Pancreas (tissue), 10 donors: ENCODE measurements at regions not wholly inside any gene's neighbourhood (a gene's known extent, or its start where the extent isn't known, plus 50 kb on each side); places are given as distances from the start of the nearest gene placed in this dataset.

Source experiments
- ATAC-seq, 4 donors: fragments of 200-7000 bp; cut with Tn5 transposase; one replicate each; pipeline versions ENCODE4 v1.8.0 to v1.9.1; 2020; ENCODE audit warnings: mild to moderate bottlenecking in 4 of 4, moderate library complexity in 4 of 4
- DNase-seq, 6 donors: peaks; one replicate each; pipeline ENCODE4 v3.0.0-alpha.2; 2020
- FAIRE-seq: peaks from 2 replicates; lab custom pipeline; 2012; peaks lifted over from hg19 to GRCh38; lab: Jason Lieb, UNC
- H3K27ac ChIP-seq, 4 donors: fragments of 200-600 bp; sonication (generic); 1 replicate in 3 of 4; 2 replicates in 1 of 4; pipeline versions ENCODE4 v1.5.0 to v1.8.0; 2020
- H3K27me3 ChIP-seq, 4 donors: fragments of 200-600 bp; one replicate each; pipeline ENCODE4 v1.8.0; 2021
- H3K36me3 ChIP-seq, 3 donors: fragments of 200-600 bp; sonication (generic) in 1 of 3; one replicate each; pipeline versions ENCODE4 v1.5.0 to v1.8.0; 2020 to 2021
- H3K4me1 ChIP-seq, 3 donors: fragments of 200-600 bp; one replicate each; pipeline ENCODE4 v1.8.0; 2021
- H3K4me3 ChIP-seq, 4 donors: fragments of 200-600 bp; sonication (generic) in 2 of 4; one replicate each; pipeline versions ENCODE4 v1.5.0 to v1.8.0; 2020 to 2021
- H3K9me3 ChIP-seq, 4 donors: fragments of 200-600 bp; one replicate each; pipeline ENCODE4 v1.8.0; 2021
- CTCF ChIP-seq, 4 donors: fragments of 200-600 bp; sonication (generic) in 3 of 4; IDR thresholded peaks; one replicate each; pipeline versions ENCODE4 v1.5.0 to v1.8.0; 2021; ENCODE audit warnings: antibody characterized with exemption in 4 of 4
- WGBS, 2 donors: extraction: QIAGEN DNeasy Blood & Tissue Kit; methylation state at CpG; one replicate each; pipeline ENCODE4 v1.1.7; 2013; 5-methylcytosine and 5-hydroxymethylcytosine counted together
- intact Hi-C, 3 donors: fragments of 100-400 bp; cut with DNase I; formaldehyde crosslinking; loops; one replicate each; pipeline versions ENCODE4 v1.11.1 to v1.14.2; 2022
- donor health status: healthy with polysubstance abuse.
- donor health status: DM: no; HTN: no; CAD: no; lungs with moderate emphysema.
- donor health status: DM: no; HTN: no; CAD: no.
- donor health status: control.
- donor health status: control.
- donor health status: Bipolar disorder and iron deficiency.
- donor health status: DM: yes; HTN: yes; CAD: no.
- donor health status: DM: no; HTN: no; CAD: no.
- donor health status: DM: no; HTN: no; CAD: no.
- donor health status: DM: yes; HTN: yes; CAD: no.

GRCh38 chrX:19281256-19281655, 62.5 kb upstream of the PDHA1 start:
- DNase-seq (no peak), ATAC-seq (no peak), FAIRE-seq (no peak)
- H3K4me3 ChIP-seq = no peak overlapping the region
- no peaks in the 10 kb centered on the region for H3K4me1 ChIP-seq
- WGBS, 2 donors = 57 to 67% methylated on average over 1 of the region's 1 CpG
- H3K27me3 ChIP-seq = peaks cover 0 to 4% (median 1%) of the 10 kb centered on the region in 4 donors
- intact Hi-C loops = no loop called here
- no peak for TF ChIP-seq CTCF (IDR thresholded peaks at IDR 0.05)
- H3K36me3 ChIP-seq = no peaks in the 10 kb centered on the region
- no peak overlapping the region for H3K27ac ChIP-seq
- no peaks in the 10 kb centered on the region for H3K9me3 ChIP-seq

GRCh38 chrX:19283597-19284339, 60.0 kb upstream of the PDHA1 start:
- FAIRE-seq = no peak
- ATAC-seq = no peak

GRCh38 chrX:19285857-19286256, 57.9 kb upstream of the PDHA1 start:
- Histone ChIP-seq H3K9me3 (no peaks in the 10 kb centered on the region), H3K4me3 (no peak overlapping the region), H3K27ac (no peak overlapping the region), H3K27me3 (peaks cover 0 to 14% (median 0%) of the 10 kb centered on the region in 4 donors), H3K36me3 (no peaks in the 10 kb centered on the region), H3K4me1 (no peaks in the 10 kb centered on the region)
- intact Hi-C loops = no loop called here
- TF ChIP-seq CTCF (IDR thresholded peaks at IDR 0.05) = no peak
- ATAC-seq (no peak), DNase-seq (no peak), FAIRE-seq (no peak)

More at GRCh38 chrX:19283597-19284339, 60.0 kb upstream of the PDHA1 start:
- intact Hi-C loops = no loop called here
- H3K4me1 ChIP-seq = no peaks in the 10 kb centered on the region
- H3K36me3 ChIP-seq = no peaks in the 10 kb centered on the region
- no peak overlapping the region for H3K4me3 ChIP-seq
- TF ChIP-seq CTCF (IDR thresholded peaks at IDR 0.05) = no peak
- H3K27ac ChIP-seq = no peak overlapping the region
- DNase-seq = no peak
- H3K9me3 ChIP-seq = no peaks in the 10 kb centered on the region
- 76 to 85% methylated on average over 6 of the region's 6 CpGs for WGBS, 2 donors
- peaks cover 0 to 18% (median 1%) of the 10 kb centered on the region in 4 donors for H3K27me3 ChIP-seq

GRCh38 chrX:19291086-19291485, 52.6 kb upstream of the PDHA1 start:
- DNase-seq = no peak
- Histone ChIP-seq H3K4me1 (no peaks in the 10 kb centered on the region), H3K4me3 (no peak overlapping the region), H3K36me3 (no peaks in the 10 kb centered on the region), H3K9me3 (no peaks in the 10 kb centered on the region), H3K27me3 (peaks cover 0 to 14% (median 0%) of the 10 kb centered on the region in 4 donors), H3K27ac (no peak overlapping the region)
- intact Hi-C loops = no loop called here
- no peak for ATAC-seq
- TF ChIP-seq CTCF (IDR thresholded peaks at IDR 0.05) = no peak
- no peak for FAIRE-seq
- 48 to 54% methylated on average over 5 of the region's 5 CpGs for WGBS, 2 donors

GRCh38 chrX:19293606-19294325, 50.0 kb upstream of the PDHA1 start:
- Histone ChIP-seq H3K4me3 (no peak overlapping the region), H3K27ac (no peak overlapping the region), H3K4me1 (no peaks in the 10 kb centered on the region), H3K9me3 (no peaks in the 10 kb centered on the region), H3K27me3 (peaks cover 0 to 3% (median 0%) of the 10 kb centered on the region in 4 donors), H3K36me3 (no peaks in the 10 kb centered on the region)
- ATAC-seq = no peak
- WGBS, 2 donors = 58 to 62% methylated on average over 6 of the region's 6 CpGs
- no peak for FAIRE-seq
- intact Hi-C loops = no loop called here
- DNase-seq = no peak
- TF ChIP-seq CTCF (IDR thresholded peaks at IDR 0.05) = no peak
